Neural cell (in vitro differentiated cells): ENCODE measurements at regions not wholly inside any gene's neighbourhood (a gene's known extent, or its start where the extent isn't known, plus 50 kb on each side); places are given as distances from the start of the nearest gene placed in this dataset.

Experiments used
- CTCF ChIP-seq: fragments of 450-650 bp; IDR thresholded peaks from 2 replicates; pipeline ENCODE4 v1.5.1; 2014; ENCODE audit warnings: antibody characterized with exemption, mild to moderate bottlenecking, moderate library complexity; ENCODE audit not compliant: poor library complexity, severe bottlenecking
- EP300 ChIP-seq: fragments of 450-650 bp; conservative IDR thresholded peaks from 2 replicates; pipeline ENCODE4 v1.6.1; 2014; ENCODE audit warnings: antibody characterized with exemption, mild to moderate bottlenecking, moderate library complexity; ENCODE audit not compliant: poor library complexity, severe bottlenecking
- EZH2 ChIP-seq: fragments of 200-600, 300-800 bp; shearing (Covaris generic), sonication (generic); IDR thresholded peaks from 2 replicates; pipeline ENCODE4 v1.6.1; 2014; ENCODE audit warnings: antibody characterized with exemption, low read length, borderline replicate concordance, mild to moderate bottlenecking; ENCODE audit not compliant: insufficient read depth, poor library complexity, severe bottlenecking
- MXI1 ChIP-seq: fragments of 450-650 bp; conservative IDR thresholded peaks from 2 replicates; pipeline ENCODE4 v1.6.1; 2014; ENCODE audit warnings: antibody characterized with exemption, mild to moderate bottlenecking; ENCODE audit not compliant: poor library complexity, severe bottlenecking
- POLR2AphosphoS5 ChIP-seq: IDR thresholded peaks from 2 replicates; pipeline ENCODE4 v1.6.1; 2012
- RAD21 ChIP-seq: fragments of 450-650 bp; conservative IDR thresholded peaks from 2 replicates; pipeline ENCODE4 v1.6.1; 2014; ENCODE audit warnings: antibody characterized with exemption, mild to moderate bottlenecking, moderate library complexity
- REST ChIP-seq: IDR thresholded peaks from 2 replicates; pipeline ENCODE4 v1.6.1; 2012; ENCODE audit warnings: borderline replicate concordance
- SMC3 ChIP-seq: fragments of 450-650 bp; conservative IDR thresholded peaks from 2 replicates; pipeline ENCODE4 v1.6.1; 2014; ENCODE audit warnings: antibody characterized with exemption, mild to moderate bottlenecking, moderate library complexity; ENCODE audit not compliant: poor library complexity
- TAF1 ChIP-seq: IDR thresholded peaks from 2 replicates; pipeline ENCODE4 v1.6.1; 2012; ENCODE audit warnings: low read depth

- TF ChIP-seq EP300 (no peak), CTCF (no peak), EZH2 (no peak), POLR2AphosphoS5 (no peak), MXI1 (no peak), TAF1 (no peak), REST (no peak), RAD21 (no peak), SMC3 (no peak)
These were observed 138.8 kb downstream of the AREG start for GRCh38 chr4:74583757-74584156.
